GM23248 (cell line): ENCODE measurements at regions not wholly inside any gene's neighbourhood (a gene's known extent, or its start where the extent isn't known, plus 50 kb on each side); places are given as distances from the start of the nearest gene placed in this dataset.

ENCODE experiments used
- EZH2 ChIP-seq: fragments of 200-600 bp; sonication (generic); IDR thresholded peaks from 2 replicates; pipeline ENCODE4 v1.6.1; 2018; ENCODE audit warnings: antibody characterized with exemption, mild to moderate bottlenecking; ENCODE audit not compliant: insufficient read depth, poor library complexity, severe bottlenecking
- EZH2phosphoT487 ChIP-seq: fragments of 200-600 bp; sonication (generic); IDR thresholded peaks from 2 replicates; pipeline ENCODE4 v1.6.1; 2018; ENCODE audit warnings: antibody characterized with exemption, moderate library complexity, mild to moderate bottlenecking, low read depth; ENCODE audit not compliant: insufficient read depth

GRCh38 chr5:57664700-57665099 lies 182.1 kb upstream of the ACTBL2 start:
- no peak for TF ChIP-seq EZH2
- TF ChIP-seq EZH2phosphoT487 = no peak
